ENCODE measurements at regions not wholly inside any gene's neighbourhood (a gene's known extent, or its start where the extent isn't known, plus 50 kb on each side); places are given as distances from the start of the nearest gene placed in this dataset.
A peak's percentile ranks its signal among the peaks of the same experiment; 100 is the strongest.
"Not testable (repeated sequence)": the region's sequence is repeated elsewhere in the genome, so short reads cannot be mapped to it uniquely, and the experiment has no call there.

DNA sequence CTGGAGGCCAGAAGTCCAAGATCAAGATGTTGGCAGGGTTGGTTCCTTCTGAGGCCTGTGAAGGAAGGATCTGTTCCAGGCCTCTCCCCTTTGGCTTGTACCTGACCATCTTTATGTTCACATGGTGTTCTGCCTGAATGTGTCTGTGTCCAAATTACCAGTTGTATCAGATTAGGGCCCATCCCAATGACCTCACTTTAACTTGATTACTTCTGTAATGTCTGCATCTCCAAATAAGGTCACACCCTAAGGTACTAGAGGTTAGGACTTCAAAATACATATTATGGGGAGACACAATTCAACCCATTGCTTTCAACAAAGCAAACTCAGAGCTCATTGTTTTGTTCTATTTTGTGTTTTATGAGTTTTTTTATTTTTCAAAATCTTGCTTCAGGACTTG is 75.7 kb downstream of the TNFAIP3 start:
- DNase-seq (no peak), ATAC-seq (no peak)
- peaks cover 14% of the 10 kb centered on the region for H3K36me3 Mint-ChIP-seq (ENCODE audit: low read depth)
- H3K27me3 Mint-ChIP-seq, result no peaks in the 10 kb centered on the region
- CTCF ChIA-PET, result interaction anchor here (0.8 to 15.1 kb wide), 6 partner anchors 8 to 234 kb away, joined by 3 to 360 read pairs (median 11); partner anchors contain the start of gene TNFAIP3
- H3K27ac Mint-ChIP-seq, result peak overlapping the region; percentile 39
- intact Hi-C loops (cut with micrococcal nuclease), result loop anchor here (5.0 to 10.0 kb wide), 2 partner anchors 40 to 138 kb away; no protein-coding TSS in a partner anchor
- H3K4me3 Mint-ChIP-seq, result no peak overlapping the region
- H3K4me1 Mint-ChIP-seq (ENCODE audit: low read depth), result peaks cover 57% of the 10 kb centered on the region
- TF ChIP-seq, protein P1, sequence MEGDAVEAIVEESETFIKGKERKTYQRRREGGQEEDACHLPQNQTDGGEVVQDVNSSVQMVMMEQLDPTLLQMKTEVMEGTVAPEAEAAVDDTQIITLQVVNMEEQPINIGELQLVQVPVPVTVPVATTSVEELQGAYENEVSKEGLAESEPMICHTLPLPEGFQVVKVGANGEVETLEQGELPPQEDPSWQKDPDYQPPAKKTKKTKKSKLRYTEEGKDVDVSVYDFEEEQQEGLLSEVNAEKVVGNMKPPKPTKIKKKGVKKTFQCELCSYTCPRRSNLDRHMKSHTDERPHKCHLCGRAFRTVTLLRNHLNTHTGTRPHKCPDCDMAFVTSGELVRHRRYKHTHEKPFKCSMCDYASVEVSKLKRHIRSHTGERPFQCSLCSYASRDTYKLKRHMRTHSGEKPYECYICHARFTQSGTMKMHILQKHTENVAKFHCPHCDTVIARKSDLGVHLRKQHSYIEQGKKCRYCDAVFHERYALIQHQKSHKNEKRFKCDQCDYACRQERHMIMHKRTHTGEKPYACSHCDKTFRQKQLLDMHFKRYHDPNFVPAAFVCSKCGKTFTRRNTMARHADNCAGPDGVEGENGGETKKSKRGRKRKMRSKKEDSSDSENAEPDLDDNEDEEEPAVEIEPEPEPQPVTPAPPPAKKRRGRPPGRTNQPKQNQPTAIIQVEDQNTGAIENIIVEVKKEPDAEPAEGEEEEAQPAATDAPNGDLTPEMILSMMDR (IDR thresholded peaks at IDR 0.05), result no peak
- POLR2A ChIA-PET, result interaction anchor here (2.1 kb wide), 1 partner anchor 72 kb away, joined by 12 read pairs; no protein-coding TSS in a partner anchor
- H3K9me3 Mint-ChIP-seq, result peaks cover 12% of the 10 kb centered on the region

GRCh38 chr6:137944381-137944780 is 77.3 kb downstream of the TNFAIP3 start:
- DNase-seq; H3K27me3 Mint-ChIP-seq; H3K4me3 Mint-ChIP-seq; H3K9me3 Mint-ChIP-seq; H3K36me3 Mint-ChIP-seq (ENCODE audit: low read depth); ATAC-seq: not testable (repeated sequence)
- ChIA-PET POLR2A (interaction anchor here (0.5 to 2.1 kb wide), 5 partner anchors 19 to 1416 kb away, joined by 3 to 12 read pairs (median 3); no protein-coding TSS in a partner anchor), CTCF (interaction anchor here (0.6 to 15.1 kb wide), 31 partner anchors 9 to 282 kb away, joined by 3 to 360 read pairs (median 5); partner anchors contain the start of gene TNFAIP3)
- Mint-ChIP-seq H3K27ac (peak overlapping the region; percentile 4), H3K4me1 (ENCODE audit: low read depth) (peaks cover 51% of the 10 kb centered on the region)
- intact Hi-C loops (cut with micrococcal nuclease), result loop anchor here (5.0 to 10.0 kb wide), 2 partner anchors 42 to 140 kb away; no protein-coding TSS in a partner anchor

- intact Hi-C loops (cut with micrococcal nuclease), result loop anchor here (5.0 to 10.0 kb wide), 2 partner anchors 43 to 140 kb away; no protein-coding TSS in a partner anchor
- ChIA-PET CTCF (interaction anchor here (0.6 to 15.1 kb wide), 34 partner anchors 8 to 283 kb away, joined by 3 to 360 read pairs (median 4); partner anchors contain the start of gene TNFAIP3), POLR2A (interaction anchor here (0.7 to 2.1 kb wide), 5 partner anchors 19 to 237 kb away, joined by 3 to 12 read pairs (median 3); no protein-coding TSS in a partner anchor)
- no peaks in the 10 kb centered on the region for H3K9me3 Mint-ChIP-seq
- H3K4me1 Mint-ChIP-seq (ENCODE audit: low read depth), result peaks cover 53% of the 10 kb centered on the region
- peak; percentile 31 for ATAC-seq
- no peaks in the 10 kb centered on the region for H3K27me3 Mint-ChIP-seq
- no peak for DNase-seq
- H3K36me3 Mint-ChIP-seq (ENCODE audit: low read depth), result no peaks in the 10 kb centered on the region
- TF ChIP-seq, protein P1 (IDR thresholded peaks at IDR 0.05), result peak; percentile 79
- H3K27ac Mint-ChIP-seq, result peak overlapping the region; percentile 4
- H3K4me3 Mint-ChIP-seq, result no peak overlapping the region
Measured at GRCh38 chr6:137944793-137945498, 77.9 kb downstream of the TNFAIP3 start.

- POLR2A ChIA-PET, result interaction anchor here (1.1 to 2.7 kb wide), 5 partner anchors 10 to 79 kb away, joined by 3 to 9 read pairs (median 3); no protein-coding TSS in a partner anchor
- Mint-ChIP-seq H3K27me3 (no peaks in the 10 kb centered on the region), H3K27ac (peak overlapping the region; percentile 80), H3K4me3 (peak overlapping the region; percentile 18), H3K9me3 (no peaks in the 10 kb centered on the region), H3K36me3 (ENCODE audit: low read depth) (no peaks in the 10 kb centered on the region), H3K4me1 (ENCODE audit: low read depth) (peaks cover 23% of the 10 kb centered on the region)
- intact Hi-C loops (cut with micrococcal nuclease), result loop anchor here (10.0 kb wide), 1 partner anchor 145 kb away; no protein-coding TSS in a partner anchor
- peak; percentile 65 for ATAC-seq
- DNase-seq, result no peak
- TF ChIP-seq, protein P1 (IDR thresholded peaks at IDR 0.05), result no peak
- CTCF ChIA-PET, result interaction anchor here (0.6 to 15.1 kb wide), 19 partner anchors 9 to 252 kb away, joined by 3 to 360 read pairs (median 5); partner anchors contain the start of gene TNFAIP3
Measured at GRCh38 chr6:137949686-137950390, 82.8 kb downstream of the TNFAIP3 start.

GRCh38 chr6:137950581-137950980 is 83.5 kb downstream of the TNFAIP3 start:
- POLR2A ChIA-PET, result interaction anchor here (0.9 to 2.7 kb wide), 3 partner anchors 11 to 25 kb away, joined by 3 to 9 read pairs (median 3); no protein-coding TSS in a partner anchor
- no peak for DNase-seq
- Mint-ChIP-seq H3K36me3 (ENCODE audit: low read depth) (no peaks in the 10 kb centered on the region), H3K9me3 (no peaks in the 10 kb centered on the region), H3K4me3 (no peak overlapping the region), H3K27me3 (no peaks in the 10 kb centered on the region), H3K4me1 (ENCODE audit: low read depth) (peaks cover 18% of the 10 kb centered on the region), H3K27ac (no peak overlapping the region)
- CTCF ChIA-PET, result interaction anchor here (0.6 to 15.1 kb wide), 12 partner anchors 8 to 253 kb away, joined by 3 to 360 read pairs (median 4); partner anchors contain the start of gene TNFAIP3
- intact Hi-C loops (cut with micrococcal nuclease), result no loop called here
- ATAC-seq, result no peak
- TF ChIP-seq, protein P1 (IDR thresholded peaks at IDR 0.05), result no peak
